ENCODE measurements at regions not wholly inside any gene's neighbourhood (a gene's known extent, or its start where the extent isn't known, plus 50 kb on each side); places are given as distances from the start of the nearest gene placed in this dataset.

DNA sequence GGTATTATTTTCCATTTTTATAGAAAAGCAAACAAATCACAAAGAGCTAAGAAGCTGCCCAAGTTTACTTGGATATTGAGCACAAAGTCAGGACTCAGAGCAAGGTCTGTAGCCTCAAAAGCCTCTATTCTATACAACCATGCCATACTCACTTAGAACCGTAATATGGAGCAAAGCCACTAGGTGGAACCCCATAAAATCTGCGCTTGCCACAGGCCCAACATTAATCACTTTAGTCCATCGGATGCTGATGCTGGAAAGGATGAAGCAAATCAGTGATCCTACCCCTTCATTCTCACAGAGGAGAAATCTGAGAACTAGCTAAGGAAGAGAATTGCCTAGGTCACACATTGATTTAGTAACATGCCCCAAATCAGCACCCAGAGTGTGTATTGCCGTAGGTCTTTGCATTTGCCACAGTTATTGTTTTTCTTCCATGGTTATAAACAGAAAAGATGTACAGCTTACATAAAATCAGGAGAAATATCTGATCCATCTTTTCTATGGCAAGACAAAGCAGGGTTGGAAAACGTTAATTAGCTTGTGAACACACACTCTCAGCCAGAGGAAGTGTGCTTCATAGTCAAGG is 56.7 kb upstream of the RAB38 start:
- Mint-ChIP-seq H3K4me1 (ENCODE audit: low read depth) (no peaks in the 10 kb centered on the region), H3K36me3 (ENCODE audit: low read depth) (peaks cover under 1% of the 10 kb centered on the region), H3K4me3 (ENCODE audit: unreplicated experiment) (no peak overlapping the region), H3K27ac (ENCODE audit: unreplicated experiment) (no peak overlapping the region), H3K27me3 (ENCODE audit: low read depth) (peaks cover 13% of the 10 kb centered on the region), H3K9me3 (ENCODE audit: low read depth) (peaks cover 25% of the 10 kb centered on the region)
- TF ChIP-seq, protein P1, sequence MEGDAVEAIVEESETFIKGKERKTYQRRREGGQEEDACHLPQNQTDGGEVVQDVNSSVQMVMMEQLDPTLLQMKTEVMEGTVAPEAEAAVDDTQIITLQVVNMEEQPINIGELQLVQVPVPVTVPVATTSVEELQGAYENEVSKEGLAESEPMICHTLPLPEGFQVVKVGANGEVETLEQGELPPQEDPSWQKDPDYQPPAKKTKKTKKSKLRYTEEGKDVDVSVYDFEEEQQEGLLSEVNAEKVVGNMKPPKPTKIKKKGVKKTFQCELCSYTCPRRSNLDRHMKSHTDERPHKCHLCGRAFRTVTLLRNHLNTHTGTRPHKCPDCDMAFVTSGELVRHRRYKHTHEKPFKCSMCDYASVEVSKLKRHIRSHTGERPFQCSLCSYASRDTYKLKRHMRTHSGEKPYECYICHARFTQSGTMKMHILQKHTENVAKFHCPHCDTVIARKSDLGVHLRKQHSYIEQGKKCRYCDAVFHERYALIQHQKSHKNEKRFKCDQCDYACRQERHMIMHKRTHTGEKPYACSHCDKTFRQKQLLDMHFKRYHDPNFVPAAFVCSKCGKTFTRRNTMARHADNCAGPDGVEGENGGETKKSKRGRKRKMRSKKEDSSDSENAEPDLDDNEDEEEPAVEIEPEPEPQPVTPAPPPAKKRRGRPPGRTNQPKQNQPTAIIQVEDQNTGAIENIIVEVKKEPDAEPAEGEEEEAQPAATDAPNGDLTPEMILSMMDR (IDR thresholded peaks at IDR 0.05), result peak; percentile 80
- DNase-seq (ENCODE audit: low spot score), result no peak

DNA sequence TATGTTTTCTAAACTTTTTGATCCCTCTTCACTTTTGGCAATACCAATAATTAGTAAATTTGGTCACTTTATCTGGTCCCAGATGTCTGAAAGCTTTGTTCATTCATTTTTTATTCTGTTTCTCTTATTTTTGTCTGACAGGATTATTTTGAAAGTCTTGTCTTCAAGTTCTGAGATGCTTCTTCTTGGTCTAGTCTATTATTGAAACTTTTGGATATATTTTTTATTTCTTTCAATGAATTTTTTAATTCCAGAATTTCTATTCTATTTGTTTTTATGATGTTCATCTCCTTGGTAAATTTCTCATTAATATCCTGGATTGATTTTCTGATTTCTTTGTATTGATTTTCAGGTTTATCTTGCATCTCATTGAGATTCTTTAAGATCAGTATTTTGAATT is 54.1 kb upstream of the RAB38 start:
- no peak for DNase-seq (ENCODE audit: low spot score)
- Mint-ChIP-seq H3K27me3 (ENCODE audit: low read depth) (peaks cover 6% of the 10 kb centered on the region), H3K4me1 (ENCODE audit: low read depth) (no peaks in the 10 kb centered on the region), H3K9me3 (ENCODE audit: low read depth) (peaks cover 44% of the 10 kb centered on the region), H3K27ac (ENCODE audit: unreplicated experiment) (no peak overlapping the region), H3K36me3 (ENCODE audit: low read depth) (peaks cover 1% of the 10 kb centered on the region), H3K4me3 (ENCODE audit: unreplicated experiment) (no peak overlapping the region)
- TF ChIP-seq, protein P1 (IDR thresholded peaks at IDR 0.05), result no peak

Measured in chondrocyte (in vitro differentiated cells).